H1 (cell line): ENCODE measurements at regions not wholly inside any gene's neighbourhood (a gene's known extent, or its start where the extent isn't known, plus 50 kb on each side); places are given as distances from the start of the nearest gene placed in this dataset.

ENCODE experiments used
- CHD7 ChIP-seq: fragments of 300-600 bp; sonication (generic); IDR thresholded peaks from 2 replicates; pipeline ENCODE4 v1.7.1; 2012; ENCODE audit warnings: low read length, moderate library complexity, mild to moderate bottlenecking, inconsistent platforms; ENCODE audit not compliant: insufficient replicate concordance
- EGR1 ChIP-seq: IDR thresholded peaks from 2 replicates; pipeline ENCODE4 v1.6.1; 2011; ENCODE audit warnings: low read depth, low read length, borderline replicate concordance
- EZH2 ChIP-seq: fragments of 200-600 bp; sonication (generic); IDR thresholded peaks from 2 replicates; pipeline ENCODE4 v1.7.1; 2012; ENCODE audit warnings: low read depth, mild to moderate bottlenecking, moderate library complexity, low read length, inconsistent platforms; ENCODE audit not compliant: severe bottlenecking
- KDM1A ChIP-seq: fragments of 200-600, 300-600 bp; sonication (generic); IDR thresholded peaks from 2 replicates; pipeline ENCODE4 v1.7.1; 2016; ENCODE audit warnings: mild to moderate bottlenecking, low read length, borderline replicate concordance
- KDM5A ChIP-seq: fragments of 200-600 bp; IDR thresholded peaks from 2 replicates; pipeline ENCODE4 v1.7.1; 2012; ENCODE audit warnings: mild to moderate bottlenecking, low read length, inconsistent platforms, mixed read lengths
- RFX5 ChIP-seq: IDR thresholded peaks from 2 replicates; pipeline ENCODE4 v1.6.1; 2011; ENCODE audit warnings: low read depth, low read length, improper control_type of control experiment, borderline replicate concordance
- TEAD4 ChIP-seq: IDR thresholded peaks from 2 replicates; pipeline ENCODE4 v1.6.1; 2012; ENCODE audit warnings: low read depth, low read length, inconsistent platforms, mixed read lengths
- ZNF274 ChIP-seq: IDR thresholded peaks from 2 replicates; pipeline ENCODE4 v1.7.0; 2012; ENCODE audit warnings: low read length, borderline replicate concordance; ENCODE audit errors: extremely low read depth

- no peak for TF ChIP-seq CHD7
- no peak for TF ChIP-seq TEAD4
- TF ChIP-seq ZNF274, result no peak
- no peak for TF ChIP-seq KDM5A
- TF ChIP-seq RFX5, result no peak
- TF ChIP-seq EZH2, result no peak
- TF ChIP-seq EGR1, result no peak
- no peak for TF ChIP-seq KDM1A
- TF ChIP-seq, all 59 proteins: peak for 0
Measured at GRCh38 chr9:33684831-33685230, 110.5 kb upstream of the PRSS3 start (continued).
